ENCODE measurements at regions not wholly inside any gene's neighbourhood (a gene's known extent, or its start where the extent isn't known, plus 50 kb on each side); places are given as distances from the start of the nearest gene placed in this dataset.

GRCh38 chr9:103362986-103363385 lies 367.9 kb downstream of the CYLC2 start:
- TF ChIP-seq CTCF (conservative IDR thresholded peaks at IDR 0.05): no peak
- TF ChIP-seq EZH2 (IDR thresholded peaks at IDR 0.05; ENCODE audit: low read depth): no peak

Measured in PC-9 (cell line).